ENCODE measurements at regions not wholly inside any gene's neighbourhood (a gene's known extent, or its start where the extent isn't known, plus 50 kb on each side); places are given as distances from the start of the nearest gene placed in this dataset.

DNA sequence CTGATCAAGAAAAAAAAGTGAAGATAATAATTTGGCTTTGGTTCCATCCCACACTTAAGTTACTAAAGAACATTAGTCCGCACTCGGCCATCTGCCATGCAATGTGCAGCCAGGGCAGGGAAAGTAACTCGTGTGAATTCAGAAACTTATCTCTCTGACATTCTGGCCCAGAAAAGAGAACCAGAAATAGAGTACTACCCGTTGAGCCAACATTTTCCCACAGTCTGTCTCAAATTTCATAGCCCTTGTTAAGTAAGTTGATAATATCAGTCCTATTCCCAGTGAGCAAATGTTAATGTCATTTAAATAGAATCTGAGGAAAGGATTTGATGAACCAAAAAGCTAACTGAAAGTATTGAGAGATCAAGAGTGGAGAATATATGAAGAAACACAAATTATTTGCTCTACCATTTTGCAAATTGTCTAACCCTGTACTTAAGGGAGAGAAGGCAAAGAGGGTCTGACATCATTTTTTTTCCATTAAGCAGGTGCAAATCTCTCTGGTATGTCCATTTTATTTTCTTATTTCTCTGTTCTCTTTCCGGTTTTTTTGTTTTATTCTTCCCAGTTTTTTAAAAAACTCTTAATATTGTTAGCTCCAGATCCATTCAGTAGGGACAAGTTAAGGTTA is 156.3 kb downstream of the NDFIP2 start:
- H3K9me3 ChIP-seq, result no peaks in the 10 kb centered on the region
- H3K27ac ChIP-seq, result no peak overlapping the region
- no peaks in the 10 kb centered on the region for H3K4me1 ChIP-seq (replicated peaks)
- WGBS, result 16% methylated on average over 5 of the region's 5 CpGs
- no peaks in the 10 kb centered on the region for H3K27me3 ChIP-seq (replicated peaks; ENCODE audit: insufficient read depth)
- H3K4me3 ChIP-seq, result no peak overlapping the region
- peak; percentile 40 for DNase-seq (ENCODE audit: low spot score)
- no peaks in the 10 kb centered on the region for H3K36me3 ChIP-seq
- intact Hi-C loops (cut with DNase I), result no loop called here
- TF ChIP-seq, protein P1, sequence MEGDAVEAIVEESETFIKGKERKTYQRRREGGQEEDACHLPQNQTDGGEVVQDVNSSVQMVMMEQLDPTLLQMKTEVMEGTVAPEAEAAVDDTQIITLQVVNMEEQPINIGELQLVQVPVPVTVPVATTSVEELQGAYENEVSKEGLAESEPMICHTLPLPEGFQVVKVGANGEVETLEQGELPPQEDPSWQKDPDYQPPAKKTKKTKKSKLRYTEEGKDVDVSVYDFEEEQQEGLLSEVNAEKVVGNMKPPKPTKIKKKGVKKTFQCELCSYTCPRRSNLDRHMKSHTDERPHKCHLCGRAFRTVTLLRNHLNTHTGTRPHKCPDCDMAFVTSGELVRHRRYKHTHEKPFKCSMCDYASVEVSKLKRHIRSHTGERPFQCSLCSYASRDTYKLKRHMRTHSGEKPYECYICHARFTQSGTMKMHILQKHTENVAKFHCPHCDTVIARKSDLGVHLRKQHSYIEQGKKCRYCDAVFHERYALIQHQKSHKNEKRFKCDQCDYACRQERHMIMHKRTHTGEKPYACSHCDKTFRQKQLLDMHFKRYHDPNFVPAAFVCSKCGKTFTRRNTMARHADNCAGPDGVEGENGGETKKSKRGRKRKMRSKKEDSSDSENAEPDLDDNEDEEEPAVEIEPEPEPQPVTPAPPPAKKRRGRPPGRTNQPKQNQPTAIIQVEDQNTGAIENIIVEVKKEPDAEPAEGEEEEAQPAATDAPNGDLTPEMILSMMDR (IDR thresholded peaks at IDR 0.05), result no peak
- TF ChIP-seq POLR2AphosphoS5 (IDR thresholded peaks at IDR 0.05), result peak; percentile 71

GRCh38 chr13:79631051-79631659 is 150.2 kb downstream of the NDFIP2 start:
- no peaks in the 10 kb centered on the region for H3K4me1 ChIP-seq (replicated peaks)

GRCh38 chr13:79628463-79628862 is 147.5 kb downstream of the NDFIP2 start:
- intact Hi-C loops (cut with DNase I), result no loop called here
- peak; percentile 28 for TF ChIP-seq POLR2AphosphoS5 (IDR thresholded peaks at IDR 0.05)
- TF ChIP-seq, protein P1 (IDR thresholded peaks at IDR 0.05), result no peak
- no peak for TF ChIP-seq POLR2A (IDR thresholded peaks at IDR 0.05)
- Histone ChIP-seq H3K9me3 (no peaks in the 10 kb centered on the region), H3K4me3 (no peak overlapping the region), H3K27me3 (replicated peaks; ENCODE audit: insufficient read depth) (no peaks in the 10 kb centered on the region), H3K36me3 (no peaks in the 10 kb centered on the region), H3K27ac (no peak overlapping the region), H3K4me1 (replicated peaks) (no peaks in the 10 kb centered on the region)
- no peak for DNase-seq (ENCODE audit: low spot score)
- 20% methylated on average over 4 of the region's 4 CpGs for WGBS

More at GRCh38 chr13:79631051-79631659, 150.2 kb downstream of the NDFIP2 start:
- WGBS, result 43% methylated on average over 3 of the region's 3 CpGs
- Histone ChIP-seq H3K9me3 (no peaks in the 10 kb centered on the region), H3K36me3 (no peaks in the 10 kb centered on the region), H3K27ac (no peak overlapping the region), H3K4me3 (no peak overlapping the region), H3K27me3 (replicated peaks; ENCODE audit: insufficient read depth) (no peaks in the 10 kb centered on the region)
- intact Hi-C loops (cut with DNase I), result no loop called here
- TF ChIP-seq POLR2A (IDR thresholded peaks at IDR 0.05) (no peak), POLR2AphosphoS5 (IDR thresholded peaks at IDR 0.05) (peak; percentile 76)
- TF ChIP-seq, protein P1 (IDR thresholded peaks at IDR 0.05), result peak in 2 of 4 experiments; percentile 43 to 61
- peak; percentile 72 for DNase-seq (ENCODE audit: low spot score)

- intact Hi-C loops (cut with DNase I), result no loop called here
- H3K36me3 ChIP-seq, result no peaks in the 10 kb centered on the region
- TF ChIP-seq, protein P1 (IDR thresholded peaks at IDR 0.05), result no peak
- no peak for TF ChIP-seq POLR2AphosphoS5 (IDR thresholded peaks at IDR 0.05)
- TF ChIP-seq POLR2A (IDR thresholded peaks at IDR 0.05), result no peak
- DNase-seq (ENCODE audit: low spot score), result no peak
- no peaks in the 10 kb centered on the region for H3K4me1 ChIP-seq (replicated peaks)
- 96% methylated on average over 6 of the region's 6 CpGs for WGBS
- no peak overlapping the region for H3K4me3 ChIP-seq
- H3K27me3 ChIP-seq (replicated peaks; ENCODE audit: insufficient read depth), result no peaks in the 10 kb centered on the region
- H3K27ac ChIP-seq, result no peak overlapping the region
- H3K9me3 ChIP-seq, result no peaks in the 10 kb centered on the region
These were observed 146.0 kb downstream of the NDFIP2 start for GRCh38 chr13:79626924-79627323.

GRCh38 chr13:79625517-79625916 is 144.6 kb downstream of the NDFIP2 start:
- no peak overlapping the region for H3K27ac ChIP-seq
- no peak for DNase-seq (ENCODE audit: low spot score)
- H3K36me3 ChIP-seq, result no peaks in the 10 kb centered on the region
- no peak overlapping the region for H3K4me3 ChIP-seq
- 89% methylated on average over 1 of the region's 1 CpG for WGBS
- TF ChIP-seq POLR2AphosphoS5 (IDR thresholded peaks at IDR 0.05), result no peak
- TF ChIP-seq, protein P1 (IDR thresholded peaks at IDR 0.05), result no peak
- no peak for TF ChIP-seq POLR2A (IDR thresholded peaks at IDR 0.05)
- intact Hi-C loops (cut with DNase I), result no loop called here
- no peaks in the 10 kb centered on the region for H3K4me1 ChIP-seq (replicated peaks)
- H3K9me3 ChIP-seq, result no peaks in the 10 kb centered on the region
- H3K27me3 ChIP-seq (replicated peaks; ENCODE audit: insufficient read depth), result no peaks in the 10 kb centered on the region

Data from prostate gland (tissue), 2 donors.